ENCODE measurements at regions not wholly inside any gene's neighbourhood (a gene's known extent, or its start where the extent isn't known, plus 50 kb on each side); places are given as distances from the start of the nearest gene placed in this dataset.

DNA sequence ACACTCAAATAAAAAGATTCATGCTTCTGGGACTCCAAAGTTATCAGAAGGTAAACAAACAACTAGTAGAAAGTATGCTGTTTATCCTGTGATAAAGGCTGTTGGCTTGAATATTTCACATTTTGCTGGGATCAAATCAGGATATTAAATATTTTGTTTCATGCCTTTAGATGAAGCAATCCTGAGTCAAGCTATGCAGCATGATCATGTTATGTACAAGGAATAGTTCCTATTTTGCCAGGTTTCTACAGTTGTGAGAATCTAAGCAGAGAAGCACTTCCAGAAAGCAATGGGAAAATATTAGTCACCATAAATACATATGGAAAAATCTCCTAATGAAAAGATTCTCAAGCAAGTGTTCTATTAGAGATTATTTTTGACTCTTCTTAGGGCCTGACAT lies 262.8 kb upstream of the PCDH15 start:
- ATAC-seq (ENCODE audit: insufficient read depth, low FRiP score) (no peak), DNase-seq (peak in 2 of 3 donors; percentile 34 to 53)
- no peaks in the 10 kb centered on the region for H3K4me1 ChIP-seq (ENCODE audit: control insufficient read depth in 5 of 5, insufficient read depth in 5 of 5, low read length in 5 of 5)
- H3K36me3 ChIP-seq (ENCODE audit: control insufficient read depth in 4 of 4, insufficient read depth in 4 of 4, low read length in 4 of 4): no peaks in the 10 kb centered on the region
- H3K4me3 ChIP-seq: no peak overlapping the region
- no peaks in the 10 kb centered on the region for H3K9me3 ChIP-seq (ENCODE audit: control insufficient read depth in 4 of 4, insufficient read depth in 3 of 4, low read length in 3 of 4)
- H3K9ac ChIP-seq (ENCODE audit: insufficient read depth in 1 of 2, low read length in 2 of 2): no peak overlapping the region
- no peaks in the 10 kb centered on the region for H3K27me3 ChIP-seq (ENCODE audit: control insufficient read depth in 3 of 3, insufficient read depth in 3 of 3, low read length in 2 of 3)
- no peak overlapping the region for H3K27ac ChIP-seq (ENCODE audit: low read depth in 1 of 2, low read length in 1 of 2)
- TF ChIP-seq, protein P1, sequence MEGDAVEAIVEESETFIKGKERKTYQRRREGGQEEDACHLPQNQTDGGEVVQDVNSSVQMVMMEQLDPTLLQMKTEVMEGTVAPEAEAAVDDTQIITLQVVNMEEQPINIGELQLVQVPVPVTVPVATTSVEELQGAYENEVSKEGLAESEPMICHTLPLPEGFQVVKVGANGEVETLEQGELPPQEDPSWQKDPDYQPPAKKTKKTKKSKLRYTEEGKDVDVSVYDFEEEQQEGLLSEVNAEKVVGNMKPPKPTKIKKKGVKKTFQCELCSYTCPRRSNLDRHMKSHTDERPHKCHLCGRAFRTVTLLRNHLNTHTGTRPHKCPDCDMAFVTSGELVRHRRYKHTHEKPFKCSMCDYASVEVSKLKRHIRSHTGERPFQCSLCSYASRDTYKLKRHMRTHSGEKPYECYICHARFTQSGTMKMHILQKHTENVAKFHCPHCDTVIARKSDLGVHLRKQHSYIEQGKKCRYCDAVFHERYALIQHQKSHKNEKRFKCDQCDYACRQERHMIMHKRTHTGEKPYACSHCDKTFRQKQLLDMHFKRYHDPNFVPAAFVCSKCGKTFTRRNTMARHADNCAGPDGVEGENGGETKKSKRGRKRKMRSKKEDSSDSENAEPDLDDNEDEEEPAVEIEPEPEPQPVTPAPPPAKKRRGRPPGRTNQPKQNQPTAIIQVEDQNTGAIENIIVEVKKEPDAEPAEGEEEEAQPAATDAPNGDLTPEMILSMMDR (IDR thresholded peaks at IDR 0.05; ENCODE audit: control extremely low read depth, extremely low read depth): no peak

DNA sequence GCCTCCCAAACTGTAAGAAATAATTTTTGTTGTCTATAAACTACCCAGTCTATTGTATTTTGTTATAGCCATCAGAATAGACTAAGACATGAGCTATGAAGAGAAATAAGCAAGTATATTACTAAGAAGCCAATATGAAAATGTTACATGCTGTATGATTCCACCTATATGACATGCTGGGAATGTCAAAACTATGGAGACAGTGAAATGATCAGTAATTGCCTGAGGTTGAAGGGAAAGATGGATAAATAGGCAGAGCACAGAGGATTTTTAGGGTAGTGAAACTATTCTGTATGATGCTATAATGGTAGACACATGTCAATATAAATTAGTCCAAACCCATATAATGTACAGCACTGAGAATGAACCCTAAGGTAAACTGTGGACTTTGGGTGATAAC lies 261.3 kb upstream of the PCDH15 start:
- DNase-seq (no peak), ATAC-seq (ENCODE audit: insufficient read depth, low FRiP score) (no peak)
- Histone ChIP-seq H3K9me3 (ENCODE audit: control insufficient read depth in 4 of 4, insufficient read depth in 3 of 4, low read length in 3 of 4) (no peaks in the 10 kb centered on the region), H3K27ac (ENCODE audit: low read depth in 1 of 2, low read length in 1 of 2) (no peak overlapping the region), H3K4me3 (no peak overlapping the region), H3K9ac (ENCODE audit: insufficient read depth in 1 of 2, low read length in 2 of 2) (no peak overlapping the region), H3K27me3 (ENCODE audit: control insufficient read depth in 3 of 3, insufficient read depth in 3 of 3, low read length in 2 of 3) (no peaks in the 10 kb centered on the region), H3K36me3 (ENCODE audit: control insufficient read depth in 4 of 4, insufficient read depth in 4 of 4, low read length in 4 of 4) (no peaks in the 10 kb centered on the region), H3K4me1 (ENCODE audit: control insufficient read depth in 5 of 5, insufficient read depth in 5 of 5, low read length in 5 of 5) (no peaks in the 10 kb centered on the region)
- TF ChIP-seq, protein P1 (IDR thresholded peaks at IDR 0.05; ENCODE audit: control extremely low read depth, extremely low read depth): no peak

DNA sequence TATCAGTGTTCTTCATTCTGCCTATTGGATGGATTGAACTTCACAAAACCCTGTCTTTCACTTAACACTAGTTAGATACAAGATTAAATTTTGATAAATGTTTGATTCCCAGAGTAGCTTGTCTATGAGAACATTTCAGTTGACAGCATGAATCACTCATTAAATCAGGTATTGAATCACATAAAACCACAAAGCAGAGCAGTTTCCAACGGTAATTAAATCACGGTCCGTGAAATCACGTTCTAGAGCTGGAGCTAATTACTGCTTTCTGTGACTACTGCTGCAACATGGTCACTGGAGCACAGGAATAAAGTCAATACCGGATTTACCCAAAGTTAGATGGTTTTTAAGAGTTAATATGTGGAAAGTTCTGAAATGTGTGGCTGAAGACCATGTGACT lies 257.8 kb upstream of the PCDH15 start:
- no peak for DNase-seq
- Histone ChIP-seq H3K36me3 (ENCODE audit: control insufficient read depth in 4 of 4, insufficient read depth in 4 of 4, low read length in 4 of 4) (no peaks in the 10 kb centered on the region), H3K9me3 (ENCODE audit: control insufficient read depth in 4 of 4, insufficient read depth in 3 of 4, low read length in 3 of 4) (no peaks in the 10 kb centered on the region), H3K4me3 (no peak overlapping the region), H3K27me3 (ENCODE audit: control insufficient read depth in 3 of 3, insufficient read depth in 3 of 3, low read length in 2 of 3) (no peaks in the 10 kb centered on the region), H3K9ac (ENCODE audit: insufficient read depth in 1 of 2, low read length in 2 of 2) (no peak overlapping the region), H3K27ac (ENCODE audit: low read depth in 1 of 2, low read length in 1 of 2) (no peak overlapping the region), H3K4me1 (ENCODE audit: control insufficient read depth in 5 of 5, insufficient read depth in 5 of 5, low read length in 5 of 5) (no peaks in the 10 kb centered on the region)
- 87 to 92% methylated on average over 5 of the region's 5 CpGs for WGBS, 2 donors
- no peak for ATAC-seq (ENCODE audit: insufficient read depth, low FRiP score)
- TF ChIP-seq, protein P1 (IDR thresholded peaks at IDR 0.05; ENCODE audit: control extremely low read depth, extremely low read depth): no peak

DNA sequence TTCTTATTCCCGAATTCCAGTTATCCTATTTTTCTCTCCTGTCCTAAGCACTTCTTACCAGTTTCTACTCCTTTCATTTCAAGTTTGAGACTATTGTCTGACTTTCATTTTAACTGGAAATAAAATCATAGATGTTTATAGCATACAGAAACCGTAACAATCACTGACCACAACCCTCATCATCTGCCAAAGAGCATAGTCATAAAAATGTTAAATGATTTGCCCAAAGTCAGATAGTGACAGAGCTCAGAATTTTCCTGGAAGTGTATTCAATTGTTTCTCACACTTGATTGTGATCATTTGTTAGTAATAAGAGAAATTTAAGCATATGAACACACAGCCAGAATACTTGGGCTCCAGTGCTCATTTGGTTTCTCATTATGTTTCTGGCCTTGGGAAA lies 250.5 kb upstream of the PCDH15 start:
- Histone ChIP-seq H3K27me3 (ENCODE audit: control insufficient read depth in 3 of 3, insufficient read depth in 3 of 3, low read length in 2 of 3) (no peaks in the 10 kb centered on the region), H3K4me3 (no peak overlapping the region), H3K9me3 (ENCODE audit: control insufficient read depth in 4 of 4, insufficient read depth in 3 of 4, low read length in 3 of 4) (no peaks in the 10 kb centered on the region), H3K36me3 (ENCODE audit: control insufficient read depth in 4 of 4, insufficient read depth in 4 of 4, low read length in 4 of 4) (no peaks in the 10 kb centered on the region), H3K27ac (ENCODE audit: low read depth in 1 of 2, low read length in 1 of 2) (no peak overlapping the region), H3K4me1 (ENCODE audit: control insufficient read depth in 5 of 5, insufficient read depth in 5 of 5, low read length in 5 of 5) (no peaks in the 10 kb centered on the region), H3K9ac (ENCODE audit: insufficient read depth in 1 of 2, low read length in 2 of 2) (no peak overlapping the region)
- DNase-seq: peak in 1 of 3 donors; percentile 11
- ATAC-seq (ENCODE audit: insufficient read depth, low FRiP score): no peak
- WGBS, 2 donors: 77 to 86% methylated on average over 2 of the region's 2 CpGs
- TF ChIP-seq, protein P1 (IDR thresholded peaks at IDR 0.05; ENCODE audit: control extremely low read depth, extremely low read depth): no peak

All from lung (tissue), 11 donors.